ENCODE measurements at regions not wholly inside any gene's neighbourhood (a gene's known extent, or its start where the extent isn't known, plus 50 kb on each side); places are given as distances from the start of the nearest gene placed in this dataset.

- no peak for TF ChIP-seq ZNF462 (CRISPR knock-in tag; IDR thresholded peaks at IDR 0.05)
- TF ChIP-seq JUNB (IDR thresholded peaks at IDR 0.05; ENCODE audit: unreplicated experiment), result no peak
- TF ChIP-seq REST (IDR thresholded peaks at IDR 0.05; ENCODE audit: unreplicated experiment), result no peak
- no peak for TF ChIP-seq CREB1 (CRISPR knock-in tag; IDR thresholded peaks at IDR 0.05; ENCODE audit: low read depth)
- TF ChIP-seq ZNF114 (CRISPR knock-in tag; IDR thresholded peaks at IDR 0.05), result no peak
- TF ChIP-seq ETS1 (IDR thresholded peaks at IDR 0.05), result no peak
Measured at GRCh38 chr2:217314021-217314460, 454.2 kb upstream of the TNP1 start (continued).
